GM19240 (cell line): ENCODE measurements at regions not wholly inside any gene's neighbourhood (a gene's known extent, or its start where the extent isn't known, plus 50 kb on each side); places are given as distances from the start of the nearest gene placed in this dataset.

ENCODE experiments used
- DNase-seq: peaks from one replicate; pipeline ENCODE4 v3.0.0; 2011; ENCODE audit warnings: low spot score; ENCODE audit not compliant: insufficient read length

DNA sequence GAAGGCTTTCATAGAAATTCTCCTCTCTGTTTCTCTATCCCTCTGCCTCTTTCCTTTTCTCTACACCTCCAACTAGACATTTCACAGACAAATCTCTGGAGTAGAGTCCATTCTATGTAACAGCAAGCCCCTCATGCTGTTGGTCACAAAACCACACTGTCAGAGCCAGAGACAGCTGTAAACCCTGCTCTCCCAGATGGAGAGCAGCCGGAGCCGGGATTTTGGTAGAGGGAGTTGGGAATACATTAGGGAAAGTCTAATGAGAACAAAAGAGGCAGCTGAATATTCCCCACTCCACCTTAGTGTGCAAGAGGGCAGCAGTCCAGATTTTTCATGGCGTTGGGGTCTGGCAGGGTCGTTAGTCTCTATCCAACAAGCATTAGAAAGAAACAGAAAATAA lies 68.3 kb upstream of the EDN1 start:
- no peak for DNase-seq

DNA sequence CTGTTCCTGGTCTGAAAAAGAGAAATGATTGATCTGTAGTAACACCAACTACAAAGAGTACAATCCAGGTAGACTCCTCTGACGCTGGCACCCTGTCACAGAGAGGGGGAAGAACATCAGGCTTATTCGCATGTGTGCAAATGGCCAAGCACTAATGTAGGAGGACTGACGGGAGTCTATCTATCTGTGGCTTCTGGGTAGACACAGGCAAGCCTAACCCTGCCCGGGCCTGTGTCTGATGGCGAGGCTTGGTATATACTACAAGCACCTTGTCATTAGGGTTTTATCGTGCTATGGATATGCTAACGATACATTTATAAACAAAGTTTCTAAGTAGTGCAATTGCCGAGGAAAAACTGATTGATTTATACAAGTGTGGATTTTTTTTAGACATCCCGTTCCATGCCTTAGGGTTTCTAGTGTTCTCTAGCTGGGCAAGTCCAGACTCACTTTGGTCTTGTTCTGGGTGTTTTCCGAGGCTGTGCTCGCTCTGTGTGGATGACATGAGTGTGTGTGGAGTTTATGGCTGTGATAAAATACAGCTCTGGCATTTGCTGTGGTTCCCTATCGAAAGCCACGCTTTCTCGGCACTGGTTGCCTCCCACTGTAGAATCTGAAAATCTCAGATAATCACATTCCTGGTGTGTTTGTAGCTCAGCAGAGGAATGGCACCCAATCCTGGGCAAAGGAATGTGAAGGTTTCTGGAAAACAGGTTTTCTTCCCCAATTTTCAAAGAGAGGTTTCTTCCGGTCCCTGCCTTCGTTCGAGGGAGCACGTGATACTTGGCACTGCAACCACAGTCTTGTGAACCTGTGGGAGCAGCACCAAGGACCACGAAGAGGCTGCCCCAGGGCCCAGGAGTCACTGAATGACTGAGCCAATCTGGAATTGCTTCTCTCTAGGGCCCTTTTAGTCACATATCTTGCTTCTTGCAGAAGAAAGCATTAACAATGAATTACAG lies 67.5 kb upstream of the EDN1 start:
- no peak for DNase-seq

GRCh38 chr6:12223383-12223782 lies 66.8 kb upstream of the EDN1 start:
- no peak for DNase-seq

DNA sequence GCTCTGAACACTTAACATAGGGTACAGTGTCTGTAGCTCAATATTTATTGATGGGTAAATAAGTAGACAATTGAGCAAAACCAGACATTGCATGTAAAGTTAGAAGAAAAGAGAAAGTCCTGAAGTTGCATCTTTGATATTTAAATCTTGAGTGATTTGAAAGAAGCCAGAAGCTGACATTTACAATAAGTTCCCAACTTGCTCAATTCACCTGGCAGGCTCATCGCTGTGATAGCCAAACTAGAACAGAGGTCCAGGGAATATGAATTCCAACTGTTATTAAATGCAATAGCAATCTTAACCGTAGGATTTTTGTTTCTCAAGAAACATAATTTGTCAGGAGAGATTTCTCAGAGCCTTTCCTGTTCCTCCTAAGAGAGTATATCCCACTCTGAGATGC lies 65.9 kb upstream of the EDN1 start:
- DNase-seq: no peak

DNA sequence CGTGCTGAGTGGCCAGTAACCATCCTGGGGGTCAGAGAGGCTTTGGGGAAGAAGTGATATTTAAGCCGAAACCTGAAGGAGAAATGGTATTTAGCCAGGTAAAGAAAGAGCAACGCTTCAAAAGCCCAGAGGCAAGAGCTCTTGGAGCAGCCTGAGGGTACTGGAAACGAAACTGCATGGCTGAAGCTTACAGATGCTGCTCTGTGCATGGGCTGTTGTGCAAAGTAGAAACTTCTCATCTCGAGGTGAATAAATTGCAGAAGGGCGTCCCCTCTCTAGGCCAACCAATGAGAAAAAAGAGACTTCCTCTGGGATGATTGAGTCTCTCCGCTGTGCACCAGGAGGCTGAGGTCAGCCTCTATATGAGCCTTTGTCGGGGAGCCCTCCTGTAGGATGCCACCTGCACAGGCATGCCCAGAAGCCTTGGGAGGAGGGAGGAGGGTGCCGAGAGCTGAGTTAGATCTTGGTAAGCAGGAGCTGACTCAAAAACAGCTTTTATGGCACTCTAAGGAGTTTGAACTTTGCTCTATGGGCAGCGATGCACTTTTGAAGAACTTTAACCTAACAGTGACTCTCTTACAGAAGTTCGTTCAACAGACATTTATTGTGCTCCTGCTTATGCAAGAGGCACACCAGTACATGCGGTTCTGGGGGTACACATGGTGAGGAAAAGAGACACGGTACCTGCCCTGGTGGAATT lies 61.6 kb upstream of the EDN1 start:
- DNase-seq: no peak

GRCh38 chr6:12229332-12229731 lies 60.8 kb upstream of the EDN1 start:
- no peak for DNase-seq

DNA sequence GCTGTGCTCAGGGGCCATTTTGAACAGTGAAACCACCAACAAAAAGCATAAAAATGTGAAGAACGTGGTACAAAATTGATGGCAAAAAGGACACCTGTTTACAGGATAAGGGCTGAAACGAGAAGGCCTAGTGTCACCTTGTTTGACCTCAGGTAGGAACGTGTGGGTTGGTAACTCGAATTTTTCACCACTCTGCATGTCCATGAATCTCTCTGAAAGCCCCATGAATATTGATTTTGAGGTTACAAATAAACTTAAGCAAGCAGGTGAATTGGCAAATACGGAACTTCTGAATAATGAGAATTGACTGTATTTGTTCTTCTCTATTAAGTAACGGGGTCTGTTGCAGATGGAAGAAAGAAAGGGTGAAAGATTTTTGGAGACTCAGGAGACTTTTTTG lies 59.6 kb upstream of the EDN1 start:
- DNase-seq: no peak

- peak; percentile 10 for DNase-seq
Measured at GRCh38 chr6:12232339-12232738, 57.8 kb upstream of the EDN1 start.

DNA sequence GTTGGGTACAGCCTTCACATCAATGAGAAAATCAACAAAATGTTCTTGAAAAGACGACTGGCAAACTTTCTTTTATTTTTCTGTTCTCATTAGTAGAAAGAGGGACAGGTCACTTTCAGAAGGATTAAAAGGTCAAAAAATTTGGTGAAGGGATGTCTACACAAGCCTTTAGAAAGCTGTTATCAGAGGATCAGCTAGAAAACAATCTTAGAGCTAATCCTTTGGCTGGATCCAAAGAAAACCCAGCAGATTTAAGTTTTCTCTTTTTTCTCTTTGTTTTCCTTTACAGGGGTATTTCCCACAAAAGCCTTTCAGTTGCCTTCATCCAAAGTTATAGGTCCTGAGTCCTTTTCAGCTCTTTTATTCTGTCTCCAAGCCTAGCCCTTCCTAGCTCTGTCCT lies 57.3 kb upstream of the EDN1 start:
- DNase-seq: no peak

- no peak for DNase-seq
Measured at GRCh38 chr6:12233693-12234571, 56.2 kb upstream of the EDN1 start.

DNA sequence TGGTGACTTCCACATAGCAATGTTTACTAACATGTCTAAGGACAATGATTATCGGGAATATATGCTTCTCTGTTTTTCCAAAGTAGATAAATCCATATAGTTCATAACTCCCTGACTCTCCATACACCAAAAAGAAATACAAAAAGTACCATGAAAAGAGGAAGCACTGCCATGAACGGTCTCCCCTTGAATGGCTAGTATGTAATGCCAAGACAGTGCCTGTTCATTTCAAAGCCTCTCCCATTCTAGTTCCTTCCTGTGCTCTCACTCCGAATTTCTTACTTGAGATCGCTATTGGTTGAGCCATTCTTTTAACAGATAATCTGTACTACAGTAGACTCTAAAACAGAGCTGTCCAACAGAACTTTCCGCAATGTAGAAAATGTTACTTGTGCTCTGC lies 54.8 kb upstream of the EDN1 start:
- DNase-seq: no peak

DNA sequence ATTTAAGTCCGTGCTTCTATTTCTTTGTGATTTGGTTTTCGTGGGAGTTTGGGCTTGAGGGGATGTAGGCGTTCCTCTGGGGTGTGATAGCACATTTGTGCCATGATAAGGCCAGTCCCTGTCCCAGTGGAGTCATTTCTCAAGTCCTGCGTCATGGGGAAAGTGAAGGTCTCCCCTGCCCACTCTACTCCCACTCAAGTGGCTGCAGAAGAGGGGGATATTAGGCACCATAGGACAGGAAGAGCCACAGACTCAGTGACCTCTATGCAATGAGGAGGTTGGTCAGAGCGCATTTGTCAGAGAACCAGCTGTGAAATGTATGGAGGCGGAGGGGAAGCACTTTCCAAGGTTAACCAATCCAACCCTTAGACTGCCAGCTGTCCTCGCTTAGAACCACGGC lies 51.9 kb upstream of the EDN1 start:
- no peak for DNase-seq
